SK-N-SH treated with all-trans-retinoic acid at 6 μM for 48 hours (cell line): ENCODE measurements at regions not wholly inside any gene's neighbourhood (a gene's known extent, or its start where the extent isn't known, plus 50 kb on each side); places are given as distances from the start of the nearest gene placed in this dataset.

ENCODE experiments used
- SNAI2 ChIP-seq: fragments of 250-450 bp; sonication (Bioruptor Pico); IDR thresholded peaks from 2 replicates; pipeline ENCODE4 v1.5.0; 2020; ENCODE audit warnings: mild to moderate bottlenecking, moderate library complexity
- TSHZ2 ChIP-seq: fragments of 250-450 bp; sonication (Bioruptor Pico); IDR thresholded peaks from 2 replicates; pipeline ENCODE4 v1.5.0; 2020; ENCODE audit warnings: mild to moderate bottlenecking, moderate library complexity
- TF ChIP-seq, protein P1 (sequence below): fragments of 250-450 bp; sonication (Bioruptor Pico); IDR thresholded peaks from 2 replicates; pipeline ENCODE4 v1.5.1; 2020; ENCODE audit warnings: low read depth, mild to moderate bottlenecking, moderate library complexity
- TF ChIP-seq, protein P2 (sequence below): fragments of 250-450 bp; sonication (Bioruptor Pico); IDR thresholded peaks from 2 replicates; pipeline ENCODE4 v1.8.0; 2020; ENCODE audit warnings: mild to moderate bottlenecking, moderate library complexity, borderline replicate concordance

DNA sequence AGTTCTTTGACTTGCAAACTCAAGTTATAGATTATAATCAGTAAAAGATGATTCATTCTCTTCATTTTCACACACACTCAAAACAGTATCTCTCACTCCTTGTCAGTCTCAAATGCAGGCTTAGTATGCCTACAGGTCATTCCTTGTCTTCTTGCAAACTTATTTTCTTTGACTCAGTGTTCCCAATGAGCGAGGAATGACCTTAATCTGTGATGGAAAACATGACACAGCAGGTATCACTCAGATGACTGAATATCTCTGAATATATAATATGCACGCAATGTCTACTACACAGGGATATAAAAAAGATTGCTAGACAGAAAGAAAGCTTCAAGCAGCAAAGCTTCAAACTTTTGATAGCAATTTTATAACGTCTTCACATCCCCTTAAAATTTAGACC lies 127.8 kb upstream of the RGPD4 start:
- TF ChIP-seq, protein P1, sequence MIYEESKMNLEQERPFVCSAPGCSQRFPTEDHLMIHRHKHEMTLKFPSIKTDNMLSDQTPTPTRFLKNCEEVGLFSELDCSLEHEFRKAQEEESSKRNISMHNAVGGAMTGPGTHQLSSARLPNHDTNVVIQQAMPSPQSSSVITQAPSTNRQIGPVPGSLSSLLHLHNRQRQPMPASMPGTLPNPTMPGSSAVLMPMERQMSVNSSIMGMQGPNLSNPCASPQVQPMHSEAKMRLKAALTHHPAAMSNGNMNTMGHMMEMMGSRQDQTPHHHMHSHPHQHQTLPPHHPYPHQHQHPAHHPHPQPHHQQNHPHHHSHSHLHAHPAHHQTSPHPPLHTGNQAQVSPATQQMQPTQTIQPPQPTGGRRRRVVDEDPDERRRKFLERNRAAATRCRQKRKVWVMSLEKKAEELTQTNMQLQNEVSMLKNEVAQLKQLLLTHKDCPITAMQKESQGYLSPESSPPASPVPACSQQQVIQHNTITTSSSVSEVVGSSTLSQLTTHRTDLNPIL (CRISPR knock-in tag), result no peak
- TF ChIP-seq, protein P2, sequence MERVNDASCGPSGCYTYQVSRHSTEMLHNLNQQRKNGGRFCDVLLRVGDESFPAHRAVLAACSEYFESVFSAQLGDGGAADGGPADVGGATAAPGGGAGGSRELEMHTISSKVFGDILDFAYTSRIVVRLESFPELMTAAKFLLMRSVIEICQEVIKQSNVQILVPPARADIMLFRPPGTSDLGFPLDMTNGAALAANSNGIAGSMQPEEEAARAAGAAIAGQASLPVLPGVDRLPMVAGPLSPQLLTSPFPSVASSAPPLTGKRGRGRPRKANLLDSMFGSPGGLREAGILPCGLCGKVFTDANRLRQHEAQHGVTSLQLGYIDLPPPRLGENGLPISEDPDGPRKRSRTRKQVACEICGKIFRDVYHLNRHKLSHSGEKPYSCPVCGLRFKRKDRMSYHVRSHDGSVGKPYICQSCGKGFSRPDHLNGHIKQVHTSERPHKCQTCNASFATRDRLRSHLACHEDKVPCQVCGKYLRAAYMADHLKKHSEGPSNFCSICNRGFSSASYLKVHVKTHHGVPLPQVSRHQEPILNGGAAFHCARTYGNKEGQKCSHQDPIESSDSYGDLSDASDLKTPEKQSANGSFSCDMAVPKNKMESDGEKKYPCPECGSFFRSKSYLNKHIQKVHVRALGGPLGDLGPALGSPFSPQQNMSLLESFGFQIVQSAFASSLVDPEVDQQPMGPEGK (CRISPR knock-in tag), result no peak
- no peak for TF ChIP-seq TSHZ2 (CRISPR knock-in tag)
- TF ChIP-seq SNAI2, result no peak
